Muscle layer of colon (tissue), 2 donors: ENCODE measurements at regions not wholly inside any gene's neighbourhood (a gene's known extent, or its start where the extent isn't known, plus 50 kb on each side); places are given as distances from the start of the nearest gene placed in this dataset.
"Not testable (repeated sequence)": the region's sequence is repeated elsewhere in the genome, so short reads cannot be mapped to it uniquely, and the experiment has no call there.

Source experiments
- H3K27ac ChIP-seq: one replicate; pipeline ENCODE4 v1.7.0; 2013; ENCODE audit warnings: low read depth, mild to moderate bottlenecking, low read length, moderate library complexity
- H3K27me3 ChIP-seq, 2 donors: one replicate each; pipeline ENCODE4 v1.7.0; 2013; ENCODE audit warnings: low read length in 2 of 2, mild to moderate bottlenecking in 2 of 2; ENCODE audit not compliant: insufficient read depth in 2 of 2, control insufficient read depth in 1 of 2
- H3K36me3 ChIP-seq: one replicate; pipeline ENCODE4 v1.7.0; 2013; ENCODE audit warnings: mild to moderate bottlenecking, low read length; ENCODE audit not compliant: insufficient read depth
- H3K4me1 ChIP-seq: one replicate; pipeline ENCODE4 v1.7.0; 2013; ENCODE audit warnings: mild to moderate bottlenecking, low read length; ENCODE audit not compliant: insufficient read depth
- H3K4me3 ChIP-seq, 2 donors: one replicate each; pipeline ENCODE4 v1.7.0; 2013; ENCODE audit warnings: low read length in 2 of 2, low read depth in 1 of 2, mild to moderate bottlenecking in 1 of 2, moderate library complexity in 1 of 2
- H3K9ac ChIP-seq: one replicate; pipeline ENCODE4 v1.7.0; 2013; ENCODE audit warnings: low read length
- H3K9me3 ChIP-seq: one replicate; pipeline ENCODE4 v1.7.0; 2013; ENCODE audit warnings: mild to moderate bottlenecking, low read length
- donor health status: abdominal sarcoma.
- donor health status: Adenocarcinoma of cecum.

GRCh38 chr10:6951732-6952131 is 371.7 kb upstream of the PRKCQ start:
- Histone ChIP-seq H3K27me3 (no peaks in the 10 kb centered on the region), H3K4me1 (peaks cover 8% of the 10 kb centered on the region), H3K27ac (no peak overlapping the region), H3K9me3 (no peaks in the 10 kb centered on the region), H3K9ac (no peak overlapping the region), H3K4me3 (no peak overlapping the region), H3K36me3 (no peaks in the 10 kb centered on the region)

DNA sequence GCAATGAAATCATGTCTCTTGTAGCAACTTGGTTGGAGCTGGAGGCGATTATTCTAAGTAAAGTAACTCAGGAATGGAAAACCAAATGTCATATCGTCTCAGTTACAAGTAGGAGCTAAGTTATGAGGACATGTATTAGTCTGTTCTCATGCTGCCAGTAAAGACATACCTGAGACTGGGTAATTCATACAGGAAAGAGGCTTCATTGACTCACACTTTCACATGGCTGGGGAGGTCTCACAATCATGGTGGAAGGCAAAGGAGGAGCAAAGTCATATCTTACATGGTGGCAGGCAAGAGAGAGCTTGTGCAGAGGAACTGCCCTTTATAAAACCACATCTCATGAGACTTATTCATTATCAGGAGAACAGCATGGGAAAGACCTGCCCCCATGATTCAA is 370.1 kb upstream of the PRKCQ start:
- H3K9me3 ChIP-seq: no peaks in the 10 kb centered on the region
- no peaks in the 10 kb centered on the region for H3K27me3 ChIP-seq
- no peaks in the 10 kb centered on the region for H3K36me3 ChIP-seq
- H3K27ac ChIP-seq: no peak overlapping the region
- peaks cover 8% of the 10 kb centered on the region for H3K4me1 ChIP-seq
- H3K9ac ChIP-seq: no peak overlapping the region
- no peak overlapping the region for H3K4me3 ChIP-seq

GRCh38 chr10:6944436-6944835 is 364.4 kb upstream of the PRKCQ start:
- Histone ChIP-seq H3K4me3 (no peak overlapping the region), H3K9me3 (no peaks in the 10 kb centered on the region), H3K27me3 (no peaks in the 10 kb centered on the region), H3K4me1 (no peaks in the 10 kb centered on the region), H3K27ac (no peak overlapping the region), H3K36me3 (no peaks in the 10 kb centered on the region), H3K9ac (no peak overlapping the region)

GRCh38 chr10:6938384-6938783 is 358.3 kb upstream of the PRKCQ start:
- Histone ChIP-seq H3K27ac (no peak overlapping the region), H3K9ac (no peak overlapping the region), H3K4me3 (no peak overlapping the region), H3K9me3 (no peaks in the 10 kb centered on the region), H3K4me1 (no peaks in the 10 kb centered on the region), H3K27me3 (no peaks in the 10 kb centered on the region), H3K36me3 (no peaks in the 10 kb centered on the region)

- Histone ChIP-seq H3K4me3 (no peak overlapping the region), H3K27ac (no peak overlapping the region), H3K9me3 (no peaks in the 10 kb centered on the region), H3K9ac (no peak overlapping the region), H3K36me3 (no peaks in the 10 kb centered on the region), H3K27me3 (no peaks in the 10 kb centered on the region), H3K4me1 (no peaks in the 10 kb centered on the region)
Measured at GRCh38 chr10:6936931-6937330, 356.9 kb upstream of the PRKCQ start.

DNA sequence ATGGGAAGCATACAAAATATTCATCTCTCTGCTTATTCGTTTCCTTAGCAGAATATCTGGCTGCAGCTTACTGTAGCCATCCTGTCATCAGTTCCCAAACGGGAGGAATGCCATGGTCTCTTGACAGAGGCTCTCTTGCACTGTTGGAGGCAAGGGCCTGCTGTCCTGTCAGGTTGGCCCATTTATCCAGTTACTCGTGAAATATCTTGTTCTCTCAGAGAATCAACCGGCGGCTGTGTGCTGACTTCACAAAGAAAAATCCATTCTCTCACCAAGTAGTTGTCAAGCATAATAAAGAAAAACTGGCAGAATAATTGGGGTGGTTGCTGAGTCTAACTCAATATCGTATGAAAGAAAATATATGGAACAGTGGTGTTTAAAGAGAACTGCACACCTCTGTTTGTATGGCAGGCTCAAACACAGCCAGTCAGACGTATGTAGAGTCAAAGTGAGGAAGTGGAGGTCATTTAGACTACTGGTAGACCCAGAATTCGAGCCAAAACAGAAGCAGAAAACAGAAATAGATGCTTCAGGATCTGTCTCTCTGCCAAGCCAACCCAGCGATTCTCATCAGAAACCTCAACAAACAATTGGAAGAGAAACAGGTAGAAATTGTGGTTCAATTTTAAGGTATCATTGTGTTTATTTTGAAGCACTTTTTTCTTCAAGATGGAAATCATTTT is 349.2 kb upstream of the PRKCQ start:
- H3K36me3 ChIP-seq: no peaks in the 10 kb centered on the region
- no peak overlapping the region for H3K27ac ChIP-seq
- no peak overlapping the region for H3K4me3 ChIP-seq
- H3K9me3 ChIP-seq: no peaks in the 10 kb centered on the region
- H3K9ac ChIP-seq: no peak overlapping the region
- no peaks in the 10 kb centered on the region for H3K27me3 ChIP-seq
- no peaks in the 10 kb centered on the region for H3K4me1 ChIP-seq

- no peak overlapping the region for H3K4me3 ChIP-seq
- no peak overlapping the region for H3K27ac ChIP-seq
- H3K9me3 ChIP-seq: no peaks in the 10 kb centered on the region
- no peak overlapping the region for H3K9ac ChIP-seq
- no peaks in the 10 kb centered on the region for H3K36me3 ChIP-seq
- no peaks in the 10 kb centered on the region for H3K27me3 ChIP-seq
- no peaks in the 10 kb centered on the region for H3K4me1 ChIP-seq
Measured at GRCh38 chr10:6928586-6928985, 348.5 kb upstream of the PRKCQ start.

GRCh38 chr10:6926971-6927370 is 346.9 kb upstream of the PRKCQ start:
- Histone ChIP-seq H3K9ac (no peak overlapping the region), H3K36me3 (no peaks in the 10 kb centered on the region), H3K4me1 (no peaks in the 10 kb centered on the region), H3K27me3 (no peaks in the 10 kb centered on the region), H3K9me3 (no peaks in the 10 kb centered on the region), H3K4me3 (no peak overlapping the region), H3K27ac (no peak overlapping the region)

GRCh38 chr10:6925146-6925545 is 345.1 kb upstream of the PRKCQ start:
- Histone ChIP-seq H3K9me3 (no peaks in the 10 kb centered on the region), H3K36me3 (no peaks in the 10 kb centered on the region), H3K27ac (no peak overlapping the region), H3K9ac (no peak overlapping the region), H3K27me3 (no peaks in the 10 kb centered on the region), H3K4me1 (peaks cover 3% of the 10 kb centered on the region), H3K4me3 (no peak overlapping the region)

DNA sequence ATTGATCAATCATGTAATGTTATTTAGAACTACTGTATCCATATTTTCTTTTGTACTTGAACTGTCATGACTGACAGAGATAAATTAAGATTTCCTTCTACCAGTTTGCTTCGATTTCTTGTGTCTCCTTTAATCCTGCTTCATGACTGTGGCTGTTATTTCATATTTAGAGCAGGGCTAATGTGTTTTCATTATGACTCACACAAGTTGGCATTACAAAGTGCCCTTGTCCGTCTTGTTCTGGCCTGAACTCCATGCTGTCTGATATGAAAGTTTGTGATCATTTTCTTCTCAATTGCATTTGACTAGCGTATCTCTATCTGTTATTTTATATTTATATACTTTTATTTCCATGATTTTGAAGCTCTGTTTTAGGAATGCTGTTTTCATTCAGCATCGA is 344.1 kb upstream of the PRKCQ start:
- peaks cover 6% of the 10 kb centered on the region for H3K4me1 ChIP-seq
- H3K27me3 ChIP-seq: no peaks in the 10 kb centered on the region
- H3K9me3 ChIP-seq: no peaks in the 10 kb centered on the region
- no peak overlapping the region for H3K4me3 ChIP-seq
- no peaks in the 10 kb centered on the region for H3K36me3 ChIP-seq
- H3K27ac ChIP-seq: no peak overlapping the region
- H3K9ac ChIP-seq: no peak overlapping the region

DNA sequence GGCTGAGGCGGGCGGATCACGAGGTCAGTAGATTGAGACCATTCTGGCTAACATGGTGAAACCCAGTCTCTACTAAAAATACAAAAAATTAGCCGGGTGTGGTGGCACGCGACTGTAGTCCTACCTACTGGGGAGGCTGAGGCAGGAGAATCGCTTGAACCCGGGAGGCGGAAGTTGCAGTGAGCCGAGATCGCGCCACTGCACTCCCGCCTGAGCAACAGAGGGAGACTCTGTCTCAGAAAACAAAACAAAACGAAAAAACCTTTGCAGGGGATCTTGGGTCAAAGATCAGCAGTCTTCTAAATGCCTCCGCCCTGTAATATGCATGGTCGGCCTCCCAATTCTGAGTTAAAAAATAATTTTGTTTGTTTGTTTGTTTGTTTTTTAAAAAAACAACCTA is 340.9 kb upstream of the PRKCQ start:
- not testable (repeated sequence) for H3K4me1 ChIP-seq, H3K27me3 ChIP-seq, H3K27ac ChIP-seq, H3K9me3 ChIP-seq, H3K4me3 ChIP-seq, H3K9ac ChIP-seq, H3K36me3 ChIP-seq
